Retinal pigment epithelial cell (primary cell): ENCODE measurements at regions not wholly inside any gene's neighbourhood (a gene's known extent, or its start where the extent isn't known, plus 50 kb on each side); places are given as distances from the start of the nearest gene placed in this dataset.

Source experiments
- DNase-seq: peaks from one replicate; pipeline ENCODE4 v3.0.0-alpha.2; 2010; ENCODE audit warnings: low read depth
- H3K4me3 ChIP-seq: 2 replicates; pipeline ENCODE4 v1.5.1; 2011; ENCODE audit warnings: mild to moderate bottlenecking, low read length, control low read depth, moderate library complexity
- CTCF ChIP-seq: conservative IDR thresholded peaks from 2 replicates; pipeline ENCODE4 v1.5.1; 2011; ENCODE audit warnings: low read depth, low read length, control low read depth, inconsistent platforms

- H3K4me3 ChIP-seq = no peak overlapping the region
- TF ChIP-seq CTCF = no peak
- DNase-seq = no peak
Observed at GRCh38 chr13:52975969-52976368, 52.6 kb upstream of the OLFM4 start.

- TF ChIP-seq CTCF = no peak
- DNase-seq = no peak
Observed at GRCh38 chr13:52975161-52975560, 53.5 kb upstream of the OLFM4 start.

GRCh38 chr13:52974711-52975110 is 53.9 kb upstream of the OLFM4 start:
- no peak overlapping the region for H3K4me3 ChIP-seq
- TF ChIP-seq CTCF = no peak
- DNase-seq = no peak

More at GRCh38 chr13:52975161-52975560, 53.5 kb upstream of the OLFM4 start:
- H3K4me3 ChIP-seq = no peak overlapping the region

- TF ChIP-seq CTCF = no peak
Observed at GRCh38 chr13:52969373-52969772, 59.2 kb upstream of the OLFM4 start.

GRCh38 chr13:52968074-52968700 is 60.4 kb upstream of the OLFM4 start:
- peak; percentile 10 for DNase-seq
- peak; percentile 99 for TF ChIP-seq CTCF
- H3K4me3 ChIP-seq = no peak overlapping the region

More at GRCh38 chr13:52969373-52969772, 59.2 kb upstream of the OLFM4 start:
- no peak overlapping the region for H3K4me3 ChIP-seq
- DNase-seq = no peak

GRCh38 chr13:52961987-52962386 is 66.6 kb upstream of the OLFM4 start:
- no peak overlapping the region for H3K4me3 ChIP-seq
- DNase-seq = no peak
- no peak for TF ChIP-seq CTCF

GRCh38 chr13:52961256-52961910 is 67.2 kb upstream of the OLFM4 start:
- TF ChIP-seq CTCF = no peak
- no peak overlapping the region for H3K4me3 ChIP-seq
- DNase-seq = no peak
